A673 (cell line): ENCODE measurements at regions not wholly inside any gene's neighbourhood (a gene's known extent, or its start where the extent isn't known, plus 50 kb on each side); places are given as distances from the start of the nearest gene placed in this dataset.

Experiments
- EZH2 ChIP-seq: fragments of 200-600 bp; sonication (generic); IDR thresholded peaks from 2 replicates; pipeline ENCODE4 v1.6.1; 2017; ENCODE audit warnings: borderline replicate concordance, low read depth, mild to moderate bottlenecking, mixed read lengths, antibody characterized with exemption, low read length; ENCODE audit not compliant: poor library complexity, severe bottlenecking
- TF ChIP-seq, protein P1 (sequence below): fragments of 300-800, 200-600 bp; sonication (generic); conservative IDR thresholded peaks from 2 replicates; pipeline ENCODE4 v1.5.1; 2017; ENCODE audit warnings: low read depth, mild to moderate bottlenecking, antibody characterized with exemption, low read length, moderate library complexity, mixed read lengths

DNA sequence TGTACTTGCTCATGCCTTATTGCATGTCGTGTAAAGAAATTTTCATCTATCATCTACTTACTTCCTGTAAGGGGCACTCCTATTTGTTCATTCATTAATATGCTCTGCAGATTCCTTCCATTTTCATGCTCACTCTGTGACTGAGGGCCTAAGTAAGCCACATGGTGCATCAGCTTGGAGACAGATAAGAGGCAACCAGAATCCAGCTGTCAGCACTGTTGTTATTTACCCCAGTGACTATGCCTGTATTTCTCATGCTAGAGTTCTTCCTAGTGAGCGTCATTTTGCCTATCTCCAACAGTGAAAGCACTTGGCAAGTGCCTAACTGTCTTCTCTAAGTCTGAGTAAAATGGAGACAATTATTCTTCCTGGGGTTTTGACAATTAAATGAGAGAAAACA, 124.8 kb upstream of the ABI3BP start:
- TF ChIP-seq, protein P1, sequence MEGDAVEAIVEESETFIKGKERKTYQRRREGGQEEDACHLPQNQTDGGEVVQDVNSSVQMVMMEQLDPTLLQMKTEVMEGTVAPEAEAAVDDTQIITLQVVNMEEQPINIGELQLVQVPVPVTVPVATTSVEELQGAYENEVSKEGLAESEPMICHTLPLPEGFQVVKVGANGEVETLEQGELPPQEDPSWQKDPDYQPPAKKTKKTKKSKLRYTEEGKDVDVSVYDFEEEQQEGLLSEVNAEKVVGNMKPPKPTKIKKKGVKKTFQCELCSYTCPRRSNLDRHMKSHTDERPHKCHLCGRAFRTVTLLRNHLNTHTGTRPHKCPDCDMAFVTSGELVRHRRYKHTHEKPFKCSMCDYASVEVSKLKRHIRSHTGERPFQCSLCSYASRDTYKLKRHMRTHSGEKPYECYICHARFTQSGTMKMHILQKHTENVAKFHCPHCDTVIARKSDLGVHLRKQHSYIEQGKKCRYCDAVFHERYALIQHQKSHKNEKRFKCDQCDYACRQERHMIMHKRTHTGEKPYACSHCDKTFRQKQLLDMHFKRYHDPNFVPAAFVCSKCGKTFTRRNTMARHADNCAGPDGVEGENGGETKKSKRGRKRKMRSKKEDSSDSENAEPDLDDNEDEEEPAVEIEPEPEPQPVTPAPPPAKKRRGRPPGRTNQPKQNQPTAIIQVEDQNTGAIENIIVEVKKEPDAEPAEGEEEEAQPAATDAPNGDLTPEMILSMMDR, result no peak
- TF ChIP-seq EZH2, result no peak
